Anterior cingulate cortex (tissue), 58 donors: ENCODE measurements at regions not wholly inside any gene's neighbourhood (a gene's known extent, or its start where the extent isn't known, plus 50 kb on each side); places are given as distances from the start of the nearest gene placed in this dataset.

Experiments
- DNase-seq, 58 donors: peaks; one replicate each; lab custom pipeline; 2025; lab: John Stamatoyannopoulos, UW

- no peak for DNase-seq
Measured at GRCh38 chr11:91396236-91397133, 828.1 kb upstream of the FAT3 start.

DNA sequence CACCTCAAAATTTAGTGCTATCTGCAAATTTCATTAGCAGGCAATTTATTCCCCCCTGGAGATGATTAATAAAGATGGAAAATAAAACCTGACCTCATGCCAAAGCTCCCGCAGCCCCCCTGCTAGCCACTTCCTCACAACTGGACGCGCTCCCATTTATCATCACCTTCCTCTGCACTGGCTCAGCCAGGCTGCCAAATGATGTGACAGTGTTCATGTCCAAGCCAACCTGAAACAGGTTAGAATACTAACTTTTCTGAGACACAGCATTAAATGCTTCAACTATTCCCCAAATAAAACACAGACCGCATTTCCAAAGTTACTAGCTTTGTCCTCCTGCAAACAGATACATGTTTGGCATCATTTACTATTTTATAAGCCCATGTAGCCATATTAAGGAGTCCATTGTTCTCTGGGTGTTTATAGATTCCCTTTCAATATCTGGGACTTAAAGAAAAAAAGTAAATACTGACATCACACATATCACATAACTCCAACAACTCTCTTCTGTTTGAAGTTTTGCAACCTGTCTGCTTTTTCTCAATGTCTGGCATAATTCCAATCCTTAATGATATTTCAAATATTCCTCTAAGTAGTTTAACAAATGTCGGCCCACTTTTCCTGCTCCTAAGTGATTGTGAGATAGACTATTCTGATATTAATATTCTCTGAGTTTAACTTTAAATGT, 829.7 kb upstream of the FAT3 start:
- DNase-seq = no peak

- no peak for DNase-seq
Measured at GRCh38 chr11:91394073-91394726, 830.4 kb upstream of the FAT3 start.

DNA sequence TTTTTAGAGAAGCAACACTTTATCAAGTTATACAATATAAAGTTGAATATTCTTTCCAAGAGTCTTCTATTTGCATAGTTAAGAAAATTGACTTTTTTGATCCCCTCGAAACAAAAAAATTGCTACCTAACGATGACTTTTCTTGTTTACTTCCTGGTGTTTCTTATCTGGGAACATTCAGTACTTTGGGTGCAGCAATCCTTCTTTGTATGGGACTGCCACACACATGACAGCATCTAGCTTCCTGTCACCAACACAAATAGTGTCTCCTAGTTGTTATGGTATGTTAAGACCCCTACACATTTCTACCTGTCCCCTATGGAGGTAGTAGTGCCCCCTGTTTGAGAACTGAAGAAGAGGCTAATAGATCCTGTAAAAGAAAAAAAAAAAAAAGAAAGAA, 841.7 kb upstream of the FAT3 start:
- no peak for DNase-seq

DNA sequence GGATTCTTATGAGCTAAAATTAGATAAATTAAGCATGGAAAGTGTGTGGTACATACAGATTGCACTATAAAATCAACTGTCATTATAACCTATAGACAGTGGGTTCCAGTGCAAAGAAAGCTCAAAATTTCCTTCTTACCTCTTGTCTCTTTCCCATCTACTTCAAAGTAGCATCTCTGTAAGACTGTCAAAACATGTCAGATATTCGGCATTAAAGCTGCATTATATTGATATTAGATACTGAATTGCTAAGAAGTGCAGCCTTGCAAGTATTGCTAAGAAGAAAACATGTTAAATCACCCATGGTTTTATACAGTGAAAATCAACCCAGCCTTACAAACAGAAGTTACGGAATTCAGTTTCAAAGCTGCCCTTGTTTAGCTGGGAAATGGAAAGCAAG, 849.8 kb upstream of the FAT3 start:
- no peak for DNase-seq

- no peak for DNase-seq
Measured at GRCh38 chr11:91373497-91373896, 851.1 kb upstream of the FAT3 start.

DNA sequence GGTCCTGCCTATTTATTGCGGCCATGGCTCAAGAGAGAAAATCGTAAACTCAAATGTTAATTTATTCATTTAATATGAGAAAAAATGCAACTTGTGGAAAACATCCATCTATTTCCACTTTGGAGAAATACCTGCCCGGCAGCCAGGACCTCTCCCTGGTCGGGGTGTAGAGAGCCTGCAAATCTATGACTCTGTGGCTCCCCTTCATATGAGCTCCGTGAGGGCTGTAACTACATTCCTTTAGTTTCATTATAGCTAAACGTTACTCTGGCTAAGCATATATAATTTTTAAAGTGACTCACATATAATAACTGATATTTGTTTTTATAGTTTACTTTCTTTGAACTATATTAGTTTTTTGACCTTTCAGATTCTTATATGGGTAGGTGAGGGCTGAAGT, 857.8 kb upstream of the FAT3 start:
- no peak for DNase-seq

GRCh38 chr11:91365986-91366585, 858.5 kb upstream of the FAT3 start:
- peak in 8 of 58 donors; percentile 1 to 48 (median 8) for DNase-seq

GRCh38 chr11:91350931-91351330, 873.7 kb upstream of the FAT3 start:
- no peak for DNase-seq

DNA sequence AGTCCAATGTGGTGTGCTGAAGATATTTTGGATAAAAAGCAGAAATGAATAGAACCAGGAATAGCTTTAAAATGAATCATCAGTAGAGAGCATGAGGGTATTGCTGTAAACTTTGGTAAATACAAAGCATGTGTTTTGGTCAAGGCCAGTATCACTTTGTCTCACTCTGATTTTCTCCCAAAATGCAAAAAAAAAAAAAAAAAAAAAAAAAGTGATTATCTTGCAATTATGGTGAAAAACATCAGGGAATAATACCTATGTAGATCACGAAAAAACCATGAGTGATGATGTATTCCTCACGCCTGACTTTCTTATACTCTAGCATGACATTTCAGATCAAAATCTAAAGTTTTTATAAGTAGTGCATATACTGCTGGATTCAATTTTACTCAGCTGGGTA, 897.9 kb upstream of the FAT3 start:
- DNase-seq = no peak

GRCh38 chr11:91326280-91326679, 898.3 kb upstream of the FAT3 start:
- no peak for DNase-seq

- no peak for DNase-seq
Measured at GRCh38 chr11:91314521-91314920, 910.1 kb upstream of the FAT3 start.

GRCh38 chr11:91312541-91312940, 912.1 kb upstream of the FAT3 start:
- peak in 2 of 58 donors; percentile 10 to 16 for DNase-seq

- no peak for DNase-seq
Measured at GRCh38 chr11:91310085-91310484, 914.5 kb upstream of the FAT3 start.

DNA sequence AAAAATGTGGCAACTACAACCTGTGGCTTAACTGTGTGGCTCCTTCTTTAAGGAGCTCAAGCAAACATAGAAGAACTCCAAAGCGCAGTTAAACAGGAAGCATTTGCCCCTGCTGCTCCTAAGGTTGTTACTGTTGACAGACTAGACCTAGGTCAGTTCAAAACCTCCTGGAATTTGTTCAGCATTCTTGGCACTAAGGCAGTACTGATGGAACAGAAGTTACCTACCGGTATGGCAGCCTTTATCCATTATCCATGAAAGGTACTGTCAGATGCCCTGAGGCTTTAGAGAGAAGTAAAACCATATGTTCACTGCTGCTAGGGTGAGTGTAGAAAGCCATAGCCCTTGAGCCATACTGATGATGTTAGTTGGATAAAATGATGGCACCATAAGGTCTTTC, 916.5 kb upstream of the FAT3 start:
- DNase-seq = no peak

GRCh38 chr11:91305402-91305801, 919.2 kb upstream of the FAT3 start:
- DNase-seq = no peak

DNA sequence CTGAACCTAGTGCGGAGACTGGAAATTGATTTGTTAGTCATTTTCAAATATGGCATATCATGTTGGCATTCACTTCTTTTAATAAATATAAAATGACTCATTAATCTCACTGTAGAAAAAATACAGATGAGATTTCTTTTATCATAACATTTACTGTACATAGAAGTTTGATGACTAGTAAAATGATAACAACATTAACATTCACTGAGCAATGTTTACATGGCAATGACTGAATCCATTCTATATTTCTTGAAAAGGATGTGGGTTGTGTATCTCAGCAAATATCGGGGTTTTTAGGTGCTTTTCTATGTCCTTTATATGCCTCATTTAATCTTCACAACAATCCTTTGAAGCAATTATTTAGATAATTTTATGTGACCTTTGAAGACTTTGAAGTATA, 920.9 kb upstream of the FAT3 start:
- DNase-seq = no peak

- no peak for DNase-seq
Measured at GRCh38 chr11:91299980-91300379, 924.6 kb upstream of the FAT3 start.

DNA sequence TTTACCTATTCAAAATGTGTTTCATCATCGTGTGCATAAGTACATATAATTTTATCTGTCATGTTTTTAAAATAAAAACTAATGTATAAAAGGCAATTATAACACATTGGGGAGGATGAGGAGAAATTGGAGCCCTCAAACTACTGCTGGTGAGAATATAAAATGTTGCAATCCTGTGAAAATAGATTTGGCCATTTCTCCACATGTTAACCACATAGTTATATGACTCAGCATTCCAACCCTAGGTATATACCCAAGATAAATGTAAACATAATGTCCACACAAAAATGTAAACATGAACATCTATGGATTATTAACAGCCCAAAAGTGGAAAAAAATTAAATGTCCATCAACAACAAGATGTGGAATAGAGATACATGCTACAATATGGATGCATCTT, 928.0 kb upstream of the FAT3 start:
- DNase-seq = no peak

DNA sequence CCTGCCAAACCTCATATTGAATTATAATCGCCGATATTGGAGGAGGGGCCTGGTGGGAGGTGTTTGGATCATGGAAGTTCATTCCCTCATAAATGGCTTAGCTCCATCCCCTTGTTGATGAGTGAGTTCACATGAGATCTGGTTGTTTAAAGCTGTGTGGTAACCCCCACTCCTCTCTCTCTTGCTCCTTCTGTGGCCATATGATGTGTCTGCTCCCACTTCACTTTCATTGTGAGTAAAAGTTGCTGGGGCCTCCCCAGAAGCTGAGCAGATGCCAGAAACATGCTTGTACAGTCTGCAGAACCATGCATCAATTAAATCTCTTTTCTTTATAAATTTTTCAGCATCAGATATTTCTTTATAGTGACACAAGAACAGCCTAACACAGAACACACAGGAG, 929.0 kb upstream of the FAT3 start:
- no peak for DNase-seq

DNA sequence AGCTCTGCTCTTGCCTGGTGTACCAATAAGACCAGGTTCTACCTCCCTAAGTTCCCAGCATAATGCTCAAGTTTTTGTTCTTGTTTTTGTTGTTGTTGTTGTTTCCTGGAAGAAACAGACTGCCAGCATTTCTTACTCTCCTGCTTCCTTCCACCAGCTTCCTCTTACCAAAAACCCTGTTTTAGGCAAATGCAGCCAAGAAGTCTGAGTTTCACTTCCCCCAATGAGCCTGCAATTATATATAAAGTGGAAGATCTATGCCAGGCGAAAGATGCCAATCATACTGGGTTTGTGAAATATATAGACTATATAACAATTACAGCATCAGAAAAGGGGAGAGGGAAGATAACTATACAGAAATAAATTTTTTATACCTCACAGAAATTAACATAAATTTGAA, 931.5 kb upstream of the FAT3 start:
- DNase-seq = no peak
